HUES48 (cell line): ENCODE measurements at regions not wholly inside any gene's neighbourhood (a gene's known extent, or its start where the extent isn't known, plus 50 kb on each side); places are given as distances from the start of the nearest gene placed in this dataset.
A peak's percentile ranks its signal among the peaks of the same experiment; 100 is the strongest.

Source experiments
- H3K27ac ChIP-seq: one replicate; pipeline ENCODE4 v1.7.0; 2013; ENCODE audit warnings: low read depth, low read length, inconsistent platforms
- H3K27me3 ChIP-seq: 2 replicates; pipeline ENCODE4 v1.6.1; 2013; ENCODE audit warnings: mild to moderate bottlenecking, low read length; ENCODE audit not compliant: control insufficient read depth, insufficient read depth
- H3K36me3 ChIP-seq: 2 replicates; pipeline ENCODE4 v1.6.1; 2013; ENCODE audit warnings: low read length; ENCODE audit not compliant: control insufficient read depth, insufficient read depth
- H3K4me1 ChIP-seq: 2 replicates; pipeline ENCODE4 v1.6.1; 2013; ENCODE audit warnings: mild to moderate bottlenecking, low read length; ENCODE audit not compliant: control insufficient read depth, insufficient read depth
- H3K4me3 ChIP-seq: 2 replicates; pipeline ENCODE4 v1.5.1; 2013; ENCODE audit warnings: mild to moderate bottlenecking, low read depth, low read length
- H3K9ac ChIP-seq: 2 replicates; pipeline ENCODE4 v1.6.1; 2013; ENCODE audit warnings: mild to moderate bottlenecking, low read depth, low read length, moderate library complexity
- H3K9me3 ChIP-seq: 2 replicates; pipeline ENCODE4 v1.6.1; 2013; ENCODE audit warnings: low read length; ENCODE audit not compliant: control insufficient read depth, insufficient read depth

DNA sequence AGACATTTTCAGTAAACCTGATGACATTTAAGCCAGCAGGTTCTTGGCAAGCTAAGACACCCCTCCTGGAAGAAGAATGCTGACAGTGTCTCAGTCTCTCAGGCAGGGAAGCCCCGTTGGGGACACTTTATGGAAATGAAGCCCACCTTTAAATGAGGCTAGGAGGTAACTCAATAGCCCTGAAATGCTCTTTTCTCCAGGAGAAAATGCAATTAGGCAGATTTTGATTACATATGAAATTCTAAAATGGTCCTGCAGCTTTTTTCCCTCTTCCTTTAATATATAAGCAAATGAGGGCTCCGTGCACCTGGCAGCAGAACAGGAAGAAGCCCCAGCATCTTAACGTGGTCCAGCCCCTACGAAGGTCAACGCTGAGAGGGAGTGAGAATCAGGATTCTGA, 65.8 kb upstream of the CHST15 start:
- H3K27ac ChIP-seq: no peak overlapping the region
- H3K27me3 ChIP-seq: no peaks in the 10 kb centered on the region
- H3K36me3 ChIP-seq: no peaks in the 10 kb centered on the region
- no peak overlapping the region for H3K4me3 ChIP-seq
- H3K4me1 ChIP-seq: peaks cover 21% of the 10 kb centered on the region
- no peak overlapping the region for H3K9ac ChIP-seq
- no peaks in the 10 kb centered on the region for H3K9me3 ChIP-seq

DNA sequence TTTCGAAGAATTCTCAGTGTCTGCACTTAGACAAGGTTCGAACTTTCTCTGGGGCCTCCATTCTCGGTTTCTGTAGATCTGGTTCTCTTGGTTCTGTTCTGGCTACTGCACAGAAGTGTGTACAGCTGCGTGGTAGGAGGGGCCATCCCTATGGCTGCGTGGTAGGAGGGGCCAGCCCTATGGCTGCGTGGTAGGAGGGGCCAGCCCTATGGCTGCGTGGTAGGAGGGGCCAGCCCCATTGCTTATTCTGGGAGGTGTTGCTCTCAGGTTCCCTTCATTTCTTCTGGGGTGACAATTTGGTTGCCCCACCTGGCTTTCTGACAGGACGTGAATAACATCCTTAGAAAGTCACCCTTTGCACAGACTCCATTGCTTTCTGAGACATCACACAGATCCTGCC, 65.2 kb upstream of the CHST15 start:
- no peaks in the 10 kb centered on the region for H3K9me3 ChIP-seq
- peaks cover 21% of the 10 kb centered on the region for H3K4me1 ChIP-seq
- H3K27me3 ChIP-seq: no peaks in the 10 kb centered on the region
- H3K9ac ChIP-seq: no peak overlapping the region
- no peak overlapping the region for H3K4me3 ChIP-seq
- H3K36me3 ChIP-seq: no peaks in the 10 kb centered on the region
- no peak overlapping the region for H3K27ac ChIP-seq

DNA sequence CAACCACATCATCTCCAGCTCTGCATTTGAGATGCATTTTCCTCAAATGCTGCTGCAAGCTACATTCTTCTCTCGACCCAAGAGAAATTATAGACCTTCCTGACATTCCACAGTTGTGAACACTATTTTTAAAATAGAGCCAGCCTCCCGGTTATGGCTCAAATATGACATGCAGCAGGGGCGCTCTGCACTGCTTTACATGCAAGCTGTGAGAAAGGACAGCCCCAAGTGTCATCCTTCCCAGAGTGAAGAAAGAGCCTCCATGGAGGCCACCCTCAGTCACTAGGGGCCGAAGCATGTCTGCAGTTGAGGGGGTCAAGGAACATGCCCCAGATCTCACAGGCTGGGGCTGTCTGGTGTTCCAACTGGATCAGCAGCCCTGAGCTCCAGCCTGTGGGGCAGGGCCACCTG, 63.9 kb upstream of the CHST15 start:
- Histone ChIP-seq H3K4me1 (peaks cover 27% of the 10 kb centered on the region), H3K4me3 (no peak overlapping the region), H3K27ac (no peak overlapping the region), H3K9me3 (no peaks in the 10 kb centered on the region), H3K27me3 (no peaks in the 10 kb centered on the region), H3K9ac (no peak overlapping the region), H3K36me3 (no peaks in the 10 kb centered on the region)

DNA sequence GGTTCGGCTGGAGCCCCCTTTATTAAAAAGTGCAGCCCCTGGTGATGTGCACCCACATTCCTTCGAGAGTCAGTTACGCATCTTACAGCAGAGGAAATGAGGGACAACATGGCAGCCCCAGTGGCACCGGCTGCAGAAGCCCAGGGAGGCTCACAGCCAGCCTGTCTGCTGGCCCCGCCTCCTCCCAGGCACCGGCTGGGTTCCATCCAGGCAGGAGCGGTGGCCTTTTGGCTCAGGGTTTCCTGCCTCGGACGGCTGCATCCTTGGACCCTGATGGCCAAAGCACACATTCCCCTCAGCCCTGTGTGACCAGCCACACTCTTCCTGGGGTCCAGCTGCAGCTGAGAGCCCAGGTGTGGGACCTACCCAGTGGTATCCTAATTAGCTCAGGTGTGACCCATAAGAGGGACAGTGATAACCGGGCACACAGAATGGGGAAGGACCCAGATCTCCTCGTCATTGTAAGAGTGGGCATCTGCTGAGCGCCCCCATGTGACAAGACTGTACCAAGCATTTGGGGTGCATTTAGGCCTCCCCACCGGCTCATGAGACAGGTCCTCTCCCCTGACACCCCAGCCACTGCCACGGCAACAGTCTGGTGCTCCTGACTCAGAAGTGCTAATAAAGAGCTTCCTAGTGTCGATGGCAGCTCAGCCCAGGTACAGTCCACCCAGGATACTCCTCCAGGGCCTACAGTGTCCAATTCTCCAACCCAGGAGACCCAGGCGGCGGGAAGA, 63.3 kb upstream of the CHST15 start:
- Histone ChIP-seq H3K4me1 (peaks cover 27% of the 10 kb centered on the region), H3K36me3 (no peaks in the 10 kb centered on the region), H3K27ac (no peak overlapping the region), H3K4me3 (no peak overlapping the region), H3K9me3 (no peaks in the 10 kb centered on the region), H3K9ac (no peak overlapping the region), H3K27me3 (no peaks in the 10 kb centered on the region)

DNA sequence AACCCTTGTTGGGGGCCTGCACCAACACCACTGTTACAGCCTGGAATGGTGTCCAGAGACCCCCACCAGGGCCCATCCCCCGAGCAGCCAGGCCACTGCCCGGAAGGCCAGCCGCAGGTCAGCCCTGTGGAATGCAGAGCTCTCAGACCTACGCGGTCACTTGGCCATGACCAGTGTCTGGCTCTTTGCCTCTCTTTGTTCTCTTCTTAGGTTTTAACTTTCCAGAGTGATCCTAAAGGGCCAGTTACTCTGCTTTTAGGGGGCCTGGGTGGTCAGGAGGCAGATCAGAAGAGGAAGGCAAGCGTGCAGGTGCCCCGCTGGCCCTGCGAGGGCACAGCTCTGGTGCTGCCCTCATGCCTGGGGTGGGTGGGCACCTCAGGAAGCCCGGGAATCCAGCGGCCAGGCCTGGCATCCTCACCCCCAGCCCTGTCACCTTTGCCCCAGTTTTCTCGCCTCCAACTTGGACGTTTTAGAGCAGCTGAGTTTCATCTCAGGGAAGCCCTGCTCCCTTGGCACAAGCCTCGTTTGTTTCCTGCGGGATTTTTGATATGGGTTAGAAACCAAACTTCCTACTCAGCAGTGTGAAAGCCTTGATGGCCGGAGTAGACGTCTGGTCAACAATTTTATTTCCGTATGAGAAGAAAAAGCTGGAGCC, 62.5 kb upstream of the CHST15 start:
- Histone ChIP-seq H3K4me1 (peaks cover 27% of the 10 kb centered on the region), H3K9me3 (no peaks in the 10 kb centered on the region), H3K36me3 (no peaks in the 10 kb centered on the region), H3K4me3 (no peak overlapping the region), H3K9ac (no peak overlapping the region), H3K27me3 (no peaks in the 10 kb centered on the region), H3K27ac (no peak overlapping the region)

DNA sequence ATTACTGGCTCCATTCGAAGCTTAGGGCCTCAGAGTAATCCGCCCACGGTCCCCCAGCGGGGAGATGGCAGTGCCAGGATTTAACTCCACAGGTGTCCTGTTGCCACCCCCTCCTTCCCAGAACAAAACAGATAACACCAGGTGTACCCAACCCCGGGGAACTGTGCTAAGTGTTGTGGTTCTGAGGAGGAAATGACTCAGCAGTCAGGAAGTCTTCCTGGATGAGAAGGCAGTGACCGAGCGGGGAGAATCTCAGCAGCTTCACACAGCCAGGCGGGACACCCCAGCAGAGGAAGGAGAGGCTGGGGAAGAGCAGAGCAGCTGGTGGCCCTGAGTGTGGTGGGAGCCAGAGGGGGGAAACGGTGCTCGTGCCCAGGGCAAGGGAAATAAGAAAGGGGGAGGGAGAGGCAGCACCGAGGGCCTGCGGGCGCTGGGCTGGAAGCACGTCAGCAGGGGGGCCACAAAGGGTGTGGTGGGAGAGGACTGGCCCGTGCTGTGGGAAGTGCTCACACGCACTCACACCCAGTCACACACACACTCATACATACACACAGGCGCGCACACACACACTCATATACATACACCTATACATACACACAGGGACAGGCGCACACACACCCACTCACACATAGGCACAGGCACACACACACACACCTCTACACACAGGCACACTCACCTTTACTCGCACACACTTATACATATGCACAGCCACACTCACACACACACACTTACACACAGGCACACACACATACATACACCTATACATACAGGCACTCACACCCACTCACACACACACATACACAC, 59.8 kb upstream of the CHST15 start:
- Histone ChIP-seq H3K4me1 (peaks cover 24% of the 10 kb centered on the region), H3K27ac (peak overlapping the region; percentile 83), H3K9me3 (no peaks in the 10 kb centered on the region), H3K4me3 (no peak overlapping the region), H3K9ac (no peak overlapping the region), H3K27me3 (no peaks in the 10 kb centered on the region), H3K36me3 (no peaks in the 10 kb centered on the region)

DNA sequence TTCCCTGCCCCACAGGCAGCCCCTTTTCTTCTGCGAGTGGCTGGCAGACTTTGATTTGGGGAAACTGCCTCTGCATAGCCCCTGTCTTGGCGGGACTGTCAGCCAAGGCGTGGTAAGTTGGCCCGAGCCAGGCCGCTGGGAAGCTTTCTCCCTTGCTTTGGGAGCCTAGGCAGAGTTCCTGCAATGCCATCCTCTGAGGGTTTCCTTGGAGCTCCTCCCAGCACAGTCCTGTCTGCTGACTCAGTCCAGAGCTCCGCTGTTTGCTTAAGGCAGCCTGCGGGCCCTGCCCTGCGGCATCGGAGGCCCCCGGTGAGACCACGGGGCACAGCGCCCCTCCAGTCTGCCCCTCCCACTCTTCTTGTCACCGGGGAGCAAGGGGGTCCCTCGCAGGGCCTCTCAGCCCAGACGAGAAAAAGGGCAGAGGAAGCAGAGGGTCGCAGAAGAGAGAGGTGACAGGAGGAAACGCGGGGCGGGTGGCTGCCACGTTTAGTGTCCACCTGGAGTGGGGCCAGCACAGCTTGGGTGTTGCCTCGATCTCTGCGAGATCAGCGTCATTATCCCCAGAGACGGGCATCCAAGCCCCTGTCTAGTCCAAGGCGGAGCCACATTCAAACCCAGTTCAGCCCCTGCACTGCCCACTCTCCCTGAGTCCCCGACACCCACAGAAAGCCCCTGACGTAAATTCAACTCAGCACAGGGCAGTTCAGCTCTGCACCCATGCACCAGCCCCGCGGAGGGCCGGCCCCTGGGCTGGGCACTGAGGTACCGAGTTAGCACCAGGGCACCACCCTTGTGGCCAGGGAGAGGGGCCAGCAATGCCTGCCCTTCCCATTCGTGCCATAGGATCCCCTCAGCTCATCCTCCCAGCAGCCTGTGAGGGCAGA, 59.0 kb upstream of the CHST15 start:
- Histone ChIP-seq H3K27ac (peak overlapping the region; percentile 83), H3K4me1 (peaks cover 24% of the 10 kb centered on the region), H3K9ac (no peak overlapping the region), H3K36me3 (no peaks in the 10 kb centered on the region), H3K9me3 (no peaks in the 10 kb centered on the region), H3K27me3 (no peaks in the 10 kb centered on the region), H3K4me3 (no peak overlapping the region)

DNA sequence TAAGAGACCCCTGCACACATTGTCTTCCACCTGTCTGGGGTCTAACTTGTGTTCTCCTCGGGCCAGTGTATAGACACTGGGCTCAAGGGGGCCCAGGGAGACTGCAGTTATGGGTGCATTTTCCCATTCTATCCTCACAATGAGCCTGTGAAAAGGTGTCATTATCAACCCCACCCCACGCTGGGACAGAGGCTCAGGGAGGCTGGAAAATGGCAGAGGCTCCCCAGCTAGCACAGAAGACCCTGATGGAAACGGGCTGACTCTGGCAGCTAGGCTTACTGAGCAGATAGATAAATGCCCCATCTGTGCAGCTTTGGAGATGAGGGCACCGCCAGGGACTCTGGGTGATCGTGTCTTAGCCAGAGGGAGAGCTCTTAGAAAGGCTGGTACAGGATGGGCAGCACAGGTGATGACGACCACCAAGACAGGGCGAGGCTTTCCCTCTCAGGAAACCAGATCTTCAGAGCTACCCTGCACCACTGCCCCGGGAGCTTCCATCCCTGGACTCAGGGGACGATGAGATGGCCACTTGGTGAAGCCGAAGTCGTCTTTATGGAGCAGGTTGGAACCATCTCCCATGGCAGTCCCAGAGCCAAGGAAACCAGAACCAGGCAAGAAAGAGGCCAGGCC, 58.2 kb upstream of the CHST15 start:
- Histone ChIP-seq H3K9me3 (no peaks in the 10 kb centered on the region), H3K4me3 (no peak overlapping the region), H3K4me1 (peaks cover 24% of the 10 kb centered on the region), H3K27ac (no peak overlapping the region), H3K27me3 (no peaks in the 10 kb centered on the region), H3K36me3 (no peaks in the 10 kb centered on the region), H3K9ac (no peak overlapping the region)

DNA sequence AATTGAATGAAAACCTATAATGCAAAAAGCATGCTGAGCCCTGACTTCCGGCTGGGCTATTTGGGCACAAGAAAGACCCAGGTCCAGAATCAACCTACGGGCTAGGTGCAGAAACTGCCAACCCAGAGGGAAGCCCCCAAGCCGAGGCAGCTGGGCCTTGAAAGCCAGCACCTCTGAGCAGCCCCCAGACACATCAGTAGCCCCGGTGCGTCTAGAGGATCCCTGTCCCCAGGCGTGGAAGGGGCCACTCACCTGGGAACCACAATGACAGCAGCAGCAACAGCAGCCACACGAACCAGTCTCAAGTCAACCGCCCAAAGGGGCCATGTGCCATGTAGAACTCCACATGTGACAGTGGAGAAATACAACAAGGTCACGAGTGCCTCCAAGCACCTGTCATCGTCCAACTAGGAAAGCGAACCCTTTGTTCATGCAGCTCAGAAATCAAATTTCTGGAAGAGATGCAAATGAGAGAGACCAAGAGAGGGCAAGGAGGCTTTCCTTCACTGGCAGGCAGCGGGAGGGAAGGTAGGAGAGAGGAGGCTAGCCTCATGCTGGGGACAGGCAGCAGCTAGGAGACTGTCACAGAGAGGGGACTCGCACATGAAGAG, 57.5 kb upstream of the CHST15 start:
- H3K9me3 ChIP-seq: no peaks in the 10 kb centered on the region

More for the DNA sequence above, 57.5 kb upstream of the CHST15 start:
- H3K9ac ChIP-seq: no peak overlapping the region
- H3K27me3 ChIP-seq: no peaks in the 10 kb centered on the region
- H3K4me1 ChIP-seq: peaks cover 20% of the 10 kb centered on the region
- no peak overlapping the region for H3K27ac ChIP-seq
- no peak overlapping the region for H3K4me3 ChIP-seq
- H3K36me3 ChIP-seq: no peaks in the 10 kb centered on the region
